ENCODE measurements at regions not wholly inside any gene's neighbourhood (a gene's known extent, or its start where the extent isn't known, plus 50 kb on each side); places are given as distances from the start of the nearest gene placed in this dataset.

- FAIRE-seq (no peak), ATAC-seq (no peak), DNase-seq (ENCODE audit: low spot score) (no peak)
- BruUV-seq (replicated peaks): no TSS peak
- 0% methylated on average over 2 of the region's 38 CpGs for WGBS (ENCODE audit: low lambda C conversion rate)
- peaks cover 24 to 79% of the 10 kb centered on the region in 2 experiments; a peak in 4 of 5 replicates for H3K27me3 ChIP-seq (ENCODE audit: control insufficient read depth in 1 of 2, insufficient read depth in 2 of 2, low read length in 2 of 2)
- no peak overlapping the region for H2AFZ ChIP-seq (ENCODE audit: low read length)
- H3K79me2 ChIP-seq (ENCODE audit: insufficient read depth, low read length): no peaks in the 10 kb centered on the region
- ChIA-PET CTCF (ENCODE audit: low intra/inter-chr PET ratio, low total read pairs) (no interaction called here), POLR2A (no interaction called here)
- H3K36me3 ChIP-seq (replicated peaks in 1 of 2; ENCODE audit: control insufficient read depth in 1 of 2, insufficient read depth in 2 of 2, low read length in 2 of 2): no peaks in the 10 kb centered on the region
- no peak overlapping the region for H3K4me2 ChIP-seq (ENCODE audit: low read depth, low read length)
- H3K9ac ChIP-seq (ENCODE audit: insufficient read depth, low read depth, low read length): no peak overlapping the region
- intact Hi-C loops (cut with micrococcal nuclease; ENCODE audit: unreplicated experiment) (no loop called here), in situ Hi-C loops (cut with HindIII; ENCODE audit: extremely low pct_ligation_motif_present, low pct_unique_long_range_greater_than_20kb) (no loop called here)
- no peaks in the 10 kb centered on the region for H3K9me3 ChIP-seq (ENCODE audit: low read length)
- no peaks in the 10 kb centered on the region for H4K20me1 ChIP-seq (ENCODE audit: insufficient read depth, low read length)
- no peak overlapping the region for H3K27ac ChIP-seq (ENCODE audit: extremely low read length, insufficient read depth, low read length)
- H3K4me1 ChIP-seq (ENCODE audit: insufficient read depth, low read length): no peaks in the 10 kb centered on the region
- H3K4me3 ChIP-seq (replicated peaks in 1 of 3; ENCODE audit: insufficient read depth in 1 of 3, low read depth in 2 of 3, low read length in 3 of 3): no peak overlapping the region
- TF ChIP-seq KDM3A (CRISPR knock-in tag; IDR thresholded peaks at IDR 0.05; ENCODE audit: low read depth) (no peak), ZBTB7A (CRISPR knock-in tag; IDR thresholded peaks at IDR 0.05) (no peak), ZNF3 (CRISPR knock-in tag; IDR thresholded peaks at IDR 0.05) (no peak), MBNL3 (CRISPR knock-in tag; conservative IDR thresholded peaks at IDR 0.05) (no peak), FOSL1 (CRISPR knock-in tag; IDR thresholded peaks at IDR 0.05; ENCODE audit: borderline replicate concordance) (no peak), MTERF4 (CRISPR knock-in tag; IDR thresholded peaks at IDR 0.05) (no peak), TBX2 (CRISPR knock-in tag; IDR thresholded peaks at IDR 0.05; ENCODE audit: borderline replicate concordance) (no peak), NFATC3 (CRISPR knock-in tag; IDR thresholded peaks at IDR 0.05) (no peak), ZNF609 (CRISPR knock-in tag; IDR thresholded peaks at IDR 0.05; ENCODE audit: borderline replicate concordance) (no peak), FOXO4 (CRISPR knock-in tag; conservative IDR thresholded peaks at IDR 0.05) (no peak), KDM6A (CRISPR knock-in tag; IDR thresholded peaks at IDR 0.05; ENCODE audit: low read depth) (no peak), TAF15 (IDR thresholded peaks at IDR 0.05; ENCODE audit: low read depth, low read length, poor library complexity, severe bottlenecking) (no peak), ZC3H13 (CRISPR knock-in tag; IDR thresholded peaks at IDR 0.05) (no peak), ZNF232 (CRISPR knock-in tag; IDR thresholded peaks at IDR 0.05; ENCODE audit: borderline replicate concordance) (no peak), NFYB (CRISPR knock-in tag; IDR thresholded peaks at IDR 0.05) (no peak), CC2D1A (CRISPR knock-in tag; IDR thresholded peaks at IDR 0.05) (no peak)
- TF ChIP-seq, protein P1, sequence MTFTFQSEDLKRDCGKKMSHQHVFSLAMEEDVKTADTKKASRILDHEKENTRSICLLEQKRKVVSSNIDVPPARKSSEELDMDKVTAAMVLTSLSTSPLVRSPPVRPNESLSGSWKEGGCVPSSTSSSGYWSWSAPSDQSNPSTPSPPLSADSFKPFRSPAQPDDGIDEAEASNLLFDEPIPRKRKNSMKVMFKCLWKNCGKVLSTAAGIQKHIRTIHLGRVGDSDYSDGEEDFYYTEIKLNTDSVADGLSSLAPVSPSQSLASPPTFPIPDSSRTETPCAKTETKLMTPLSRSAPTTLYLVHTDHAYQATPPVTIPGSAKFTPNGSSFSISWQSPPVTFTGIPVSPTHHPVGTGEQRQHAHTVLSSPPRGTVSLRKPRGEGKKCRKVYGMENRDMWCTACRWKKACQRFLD (CRISPR knock-in tag; IDR thresholded peaks at IDR 0.05; ENCODE audit: borderline replicate concordance): no peak
Observed at GRCh38 chr22:49023879-49024774, 803.5 kb downstream of the BRD1 start.

All from HepG2 (cell line).